CD4-positive, alpha-beta T cell treated with Interleukin-10 for 1 hour (primary cell): ENCODE measurements at regions not wholly inside any gene's neighbourhood (a gene's known extent, or its start where the extent isn't known, plus 50 kb on each side); places are given as distances from the start of the nearest gene placed in this dataset.
"Not testable (repeated sequence)": the region's sequence is repeated elsewhere in the genome, so short reads cannot be mapped to it uniquely, and the experiment has no call there.

Experiments used
- DNase-seq: peaks from one replicate; pipeline ENCODE4 v3.0.0-alpha.2; 2020

GRCh38 chr6:14379568-14379967, 262.0 kb downstream of the CD83 start:
- no peak for DNase-seq

- no peak for DNase-seq
Observed at GRCh38 chr6:14380086-14380820, 262.7 kb downstream of the CD83 start.

- no peak for DNase-seq
Observed at GRCh38 chr6:14380901-14381828, 263.6 kb downstream of the CD83 start.

- no peak for DNase-seq
Observed at GRCh38 chr6:14381829-14382677, 264.5 kb downstream of the CD83 start.

GRCh38 chr6:14382678-14383236, 265.2 kb downstream of the CD83 start:
- DNase-seq, result no peak

- no peak for DNase-seq
Observed at GRCh38 chr6:14383393-14384174, 266.0 kb downstream of the CD83 start.

- no peak for DNase-seq
Observed at GRCh38 chr6:14384175-14384949, 266.8 kb downstream of the CD83 start.

GRCh38 chr6:14386263-14386662, 268.7 kb downstream of the CD83 start:
- no peak for DNase-seq

- no peak for DNase-seq
Observed at GRCh38 chr6:14386668-14387067, 269.1 kb downstream of the CD83 start.

- no peak for DNase-seq
Observed at GRCh38 chr6:14388371-14388770, 270.8 kb downstream of the CD83 start.

GRCh38 chr6:14389776-14390175, 272.2 kb downstream of the CD83 start:
- DNase-seq, result not testable (repeated sequence)

GRCh38 chr6:14390805-14391204, 273.2 kb downstream of the CD83 start:
- DNase-seq, result no peak

GRCh38 chr6:14393910-14394309, 276.3 kb downstream of the CD83 start:
- no peak for DNase-seq

GRCh38 chr6:14396392-14396791, 278.8 kb downstream of the CD83 start:
- no peak for DNase-seq

GRCh38 chr6:14396826-14397517, 279.4 kb downstream of the CD83 start:
- peak; percentile 2 for DNase-seq

GRCh38 chr6:14397518-14397901, 279.9 kb downstream of the CD83 start:
- no peak for DNase-seq

GRCh38 chr6:14398953-14399352, 281.4 kb downstream of the CD83 start:
- DNase-seq, result no peak

- no peak for DNase-seq
Observed at GRCh38 chr6:14399635-14400034, 282.1 kb downstream of the CD83 start.

- no peak for DNase-seq
Observed at GRCh38 chr6:14401246-14401645, 283.7 kb downstream of the CD83 start.

GRCh38 chr6:14406614-14407331, 289.2 kb downstream of the CD83 start:
- no peak for DNase-seq
